ENCODE measurements at regions not wholly inside any gene's neighbourhood (a gene's known extent, or its start where the extent isn't known, plus 50 kb on each side); places are given as distances from the start of the nearest gene placed in this dataset.

DNA sequence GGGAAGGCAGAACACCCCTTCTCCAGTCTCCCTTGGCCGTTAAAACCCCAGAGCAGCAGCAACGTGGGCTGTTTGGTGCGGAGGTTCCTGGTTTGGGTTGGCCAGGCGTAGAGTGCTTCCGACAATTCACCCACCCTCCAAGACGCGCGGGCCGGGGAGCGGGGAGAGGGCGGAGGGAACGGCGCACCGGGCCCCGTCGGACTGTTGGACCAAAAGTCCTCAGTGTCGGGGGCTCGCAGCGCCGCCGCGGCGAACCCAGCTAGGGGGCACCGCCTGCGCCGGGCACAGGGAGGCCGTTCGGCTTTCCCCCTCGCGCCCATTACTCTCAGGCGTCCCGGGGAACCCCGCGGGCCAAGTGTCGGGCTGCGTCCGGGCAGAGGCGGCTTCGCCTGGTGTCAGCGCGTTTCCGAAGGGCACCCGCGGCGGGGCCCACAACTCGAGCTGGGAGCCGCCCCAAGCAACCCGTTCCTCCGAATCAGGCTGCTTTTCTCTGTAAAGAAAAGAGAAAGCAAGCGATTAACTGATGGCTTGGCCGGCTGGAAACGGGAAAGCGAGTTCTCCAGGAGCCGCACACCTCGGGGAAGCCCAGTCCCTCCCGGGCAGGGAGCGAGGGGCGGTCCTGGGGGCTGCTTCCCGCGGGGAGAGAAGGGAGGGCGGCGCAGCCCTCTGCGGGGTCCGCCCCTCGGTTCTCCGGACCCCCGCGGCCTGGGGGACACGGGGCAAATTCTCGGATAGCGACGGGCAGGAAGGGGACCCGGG, 145.5 kb downstream of the ERCC6L2 start:
- H3K4me3 ChIP-seq (ENCODE audit: control insufficient read depth in 2 of 3, extremely low read depth in 1 of 3, insufficient read depth in 2 of 3, low read depth in 1 of 3, low read length in 3 of 3) = peak overlapping the region; percentile 10 to 61 (median 47)
- H3K4me2 ChIP-seq (ENCODE audit: control insufficient read depth, extremely low read depth, insufficient read depth, low read depth, low read length) = peak overlapping the region; percentile 76
- no peaks in the 10 kb centered on the region for H4K20me1 ChIP-seq (ENCODE audit: control insufficient read depth, extremely low read depth, insufficient read depth, low read length)
- H3K9me1 ChIP-seq (ENCODE audit: control insufficient read depth, extremely low read depth, insufficient read depth, low read length) = no peaks in the 10 kb centered on the region
- FAIRE-seq = no peak
- H3K36me3 ChIP-seq (ENCODE audit: control insufficient read depth in 2 of 2, extremely low read depth in 1 of 2, insufficient read depth in 2 of 2, low read length in 2 of 2) = no peaks in the 10 kb centered on the region
- dilution Hi-C loops (cut with MboI; ENCODE audit: extremely low pct_ligation_motif_present, low sequenced_read_pairs) = no loop called here
- H3K4me1 ChIP-seq (ENCODE audit: control insufficient read depth, extremely low read depth, insufficient read depth, low read length) = peaks cover 3% of the 10 kb centered on the region
- TF ChIP-seq, protein P1, sequence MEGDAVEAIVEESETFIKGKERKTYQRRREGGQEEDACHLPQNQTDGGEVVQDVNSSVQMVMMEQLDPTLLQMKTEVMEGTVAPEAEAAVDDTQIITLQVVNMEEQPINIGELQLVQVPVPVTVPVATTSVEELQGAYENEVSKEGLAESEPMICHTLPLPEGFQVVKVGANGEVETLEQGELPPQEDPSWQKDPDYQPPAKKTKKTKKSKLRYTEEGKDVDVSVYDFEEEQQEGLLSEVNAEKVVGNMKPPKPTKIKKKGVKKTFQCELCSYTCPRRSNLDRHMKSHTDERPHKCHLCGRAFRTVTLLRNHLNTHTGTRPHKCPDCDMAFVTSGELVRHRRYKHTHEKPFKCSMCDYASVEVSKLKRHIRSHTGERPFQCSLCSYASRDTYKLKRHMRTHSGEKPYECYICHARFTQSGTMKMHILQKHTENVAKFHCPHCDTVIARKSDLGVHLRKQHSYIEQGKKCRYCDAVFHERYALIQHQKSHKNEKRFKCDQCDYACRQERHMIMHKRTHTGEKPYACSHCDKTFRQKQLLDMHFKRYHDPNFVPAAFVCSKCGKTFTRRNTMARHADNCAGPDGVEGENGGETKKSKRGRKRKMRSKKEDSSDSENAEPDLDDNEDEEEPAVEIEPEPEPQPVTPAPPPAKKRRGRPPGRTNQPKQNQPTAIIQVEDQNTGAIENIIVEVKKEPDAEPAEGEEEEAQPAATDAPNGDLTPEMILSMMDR (optimal IDR thresholded peaks at IDR 0.05 in 1 of 3, IDR thresholded peaks at IDR 0.05 in 1 of 3, conservative IDR thresholded peaks at IDR 0.05 in 1 of 3; ENCODE audit: extremely low read depth in 1 of 3, insufficient read depth in 2 of 3, low read length in 3 of 3) = no peak
- TF ChIP-seq EZH2 (IDR thresholded peaks at IDR 0.05; ENCODE audit: low read length) = peak; percentile 83
- no peak overlapping the region for H3K27ac ChIP-seq (ENCODE audit: control insufficient read depth, insufficient read depth, low read length)
- no peaks in the 10 kb centered on the region for H3K9me3 ChIP-seq (ENCODE audit: control insufficient read depth, low read depth, low read length)
- H3K9ac ChIP-seq (ENCODE audit: control insufficient read depth, extremely low read depth, insufficient read depth, low read length) = no peak overlapping the region
- H3K79me2 ChIP-seq (ENCODE audit: control insufficient read depth, insufficient read depth, low read length) = no peaks in the 10 kb centered on the region
- H2AFZ ChIP-seq (ENCODE audit: control insufficient read depth, low read length) = no peak overlapping the region
- no peak for DNase-seq (ENCODE audit: low read depth, low spot score)
- peaks cover 52% of the 10 kb centered on the region for H3K27me3 ChIP-seq (ENCODE audit: control insufficient read depth, extremely low read depth, insufficient read depth, low read length)

DNA sequence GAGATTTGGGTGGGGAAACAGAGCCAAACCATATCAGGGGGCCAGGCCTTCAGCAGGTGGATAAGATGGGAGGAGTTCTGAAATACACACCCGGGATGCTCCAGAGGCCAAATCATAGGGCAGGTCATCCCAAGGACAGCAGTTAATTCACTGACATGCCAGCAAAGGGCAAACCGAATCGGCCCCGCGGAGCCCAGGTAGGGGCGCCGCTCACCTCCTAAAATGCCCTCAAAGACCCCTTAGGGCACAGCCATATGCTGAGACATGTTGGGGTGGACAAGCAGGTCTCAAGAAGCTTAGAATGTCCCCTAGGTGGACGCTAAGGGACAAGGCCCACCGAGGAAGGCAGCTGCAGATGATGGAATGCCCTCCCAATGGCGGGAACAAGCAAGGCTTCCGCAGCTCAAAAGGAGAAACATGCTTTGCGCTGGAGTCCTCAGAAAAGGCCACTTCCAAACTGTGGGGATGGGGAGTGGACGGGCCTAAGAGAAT, 144.9 kb downstream of the ERCC6L2 start:
- Histone ChIP-seq H2AFZ (ENCODE audit: control insufficient read depth, low read length) (no peak overlapping the region), H4K20me1 (ENCODE audit: control insufficient read depth, extremely low read depth, insufficient read depth, low read length) (no peaks in the 10 kb centered on the region), H3K79me2 (ENCODE audit: control insufficient read depth, insufficient read depth, low read length) (no peaks in the 10 kb centered on the region), H3K36me3 (ENCODE audit: control insufficient read depth in 2 of 2, extremely low read depth in 1 of 2, insufficient read depth in 2 of 2, low read length in 2 of 2) (no peaks in the 10 kb centered on the region), H3K4me1 (ENCODE audit: control insufficient read depth, extremely low read depth, insufficient read depth, low read length) (peaks cover 3% of the 10 kb centered on the region), H3K27me3 (ENCODE audit: control insufficient read depth, extremely low read depth, insufficient read depth, low read length) (peaks cover 50% of the 10 kb centered on the region), H3K9ac (ENCODE audit: control insufficient read depth, extremely low read depth, insufficient read depth, low read length) (no peak overlapping the region), H3K9me3 (ENCODE audit: control insufficient read depth, low read depth, low read length) (no peaks in the 10 kb centered on the region), H3K4me2 (ENCODE audit: control insufficient read depth, extremely low read depth, insufficient read depth, low read depth, low read length) (peak overlapping the region; percentile 76), H3K4me3 (ENCODE audit: control insufficient read depth in 2 of 3, extremely low read depth in 1 of 3, insufficient read depth in 2 of 3, low read depth in 1 of 3, low read length in 3 of 3) (peak overlapping the region in 2 of 3 experiments; percentile 47 to 61), H3K9me1 (ENCODE audit: control insufficient read depth, extremely low read depth, insufficient read depth, low read length) (no peaks in the 10 kb centered on the region), H3K27ac (ENCODE audit: control insufficient read depth, insufficient read depth, low read length) (no peak overlapping the region)
- TF ChIP-seq, protein P1 (optimal IDR thresholded peaks at IDR 0.05 in 1 of 3, IDR thresholded peaks at IDR 0.05 in 1 of 3, conservative IDR thresholded peaks at IDR 0.05 in 1 of 3; ENCODE audit: extremely low read depth in 1 of 3, insufficient read depth in 2 of 3, low read length in 3 of 3) = no peak
- TF ChIP-seq EZH2 (IDR thresholded peaks at IDR 0.05; ENCODE audit: low read length) = no peak
- dilution Hi-C loops (cut with MboI; ENCODE audit: extremely low pct_ligation_motif_present, low sequenced_read_pairs) = no loop called here
- FAIRE-seq (no peak), DNase-seq (ENCODE audit: low read depth, low spot score) (no peak)

Small RNA genes lying in the stretch of these regions (small RNA-seq; reads per million reads assigned to genes)
- gene RF00019 (ENCODE audit: insufficient read length in 3 of 3, low read depth in 3 of 3, low replicate concordance in 1 of 3) = 0 reads per million in 3 experiments

Measured in keratinocyte (primary cell).